GM21526 (cell line): ENCODE measurements at regions not wholly inside any gene's neighbourhood (a gene's known extent, or its start where the extent isn't known, plus 50 kb on each side); places are given as distances from the start of the nearest gene placed in this dataset.

Experiments
- ATAC-seq: cut with Tn5 transposase; IDR thresholded peaks from one replicate; pipeline ENCODE4 v1.9.1; 2021; ENCODE audit warnings: moderate library complexity; ENCODE audit not compliant: unreplicated experiment, low FRiP score

GRCh38 chr10:36194276-36194675 lies 552.2 kb upstream of the FZD8 start:
- no peak for ATAC-seq

- no peak for ATAC-seq
Measured at GRCh38 chr10:36191009-36191408, 548.9 kb upstream of the FZD8 start.

- no peak for ATAC-seq
Measured at GRCh38 chr10:36188461-36188860, 546.4 kb upstream of the FZD8 start.

- ATAC-seq: no peak
Measured at GRCh38 chr10:36188080-36188453, 546.0 kb upstream of the FZD8 start.

GRCh38 chr10:36187380-36188079 lies 545.4 kb upstream of the FZD8 start:
- ATAC-seq: no peak

- no peak for ATAC-seq
Measured at GRCh38 chr10:36185097-36185496, 543.0 kb upstream of the FZD8 start.

GRCh38 chr10:36183726-36184125 lies 541.6 kb upstream of the FZD8 start:
- ATAC-seq: no peak

- ATAC-seq: no peak
Measured at GRCh38 chr10:36183056-36183455, 541.0 kb upstream of the FZD8 start.

GRCh38 chr10:36182606-36183005 lies 540.5 kb upstream of the FZD8 start:
- no peak for ATAC-seq

GRCh38 chr10:36182179-36182566 lies 540.1 kb upstream of the FZD8 start:
- no peak for ATAC-seq

GRCh38 chr10:36181426-36182178 lies 539.5 kb upstream of the FZD8 start:
- no peak for ATAC-seq

GRCh38 chr10:36178616-36179015 lies 536.5 kb upstream of the FZD8 start:
- no peak for ATAC-seq

GRCh38 chr10:36177071-36177470 lies 535.0 kb upstream of the FZD8 start:
- no peak for ATAC-seq

GRCh38 chr10:36175954-36176353 lies 533.9 kb upstream of the FZD8 start:
- ATAC-seq: no peak

- ATAC-seq: no peak
Measured at GRCh38 chr10:36173364-36173763, 531.3 kb upstream of the FZD8 start.

- no peak for ATAC-seq
Measured at GRCh38 chr10:36171953-36172940, 530.2 kb upstream of the FZD8 start.

GRCh38 chr10:36171556-36171952 lies 529.5 kb upstream of the FZD8 start:
- no peak for ATAC-seq

GRCh38 chr10:36170943-36171501 lies 528.9 kb upstream of the FZD8 start:
- ATAC-seq: no peak

GRCh38 chr10:36170142-36170719 lies 528.1 kb upstream of the FZD8 start:
- no peak for ATAC-seq

GRCh38 chr10:36168777-36169176 lies 526.7 kb upstream of the FZD8 start:
- no peak for ATAC-seq
